ENCODE measurements at regions not wholly inside any gene's neighbourhood (a gene's known extent, or its start where the extent isn't known, plus 50 kb on each side); places are given as distances from the start of the nearest gene placed in this dataset.

DNA sequence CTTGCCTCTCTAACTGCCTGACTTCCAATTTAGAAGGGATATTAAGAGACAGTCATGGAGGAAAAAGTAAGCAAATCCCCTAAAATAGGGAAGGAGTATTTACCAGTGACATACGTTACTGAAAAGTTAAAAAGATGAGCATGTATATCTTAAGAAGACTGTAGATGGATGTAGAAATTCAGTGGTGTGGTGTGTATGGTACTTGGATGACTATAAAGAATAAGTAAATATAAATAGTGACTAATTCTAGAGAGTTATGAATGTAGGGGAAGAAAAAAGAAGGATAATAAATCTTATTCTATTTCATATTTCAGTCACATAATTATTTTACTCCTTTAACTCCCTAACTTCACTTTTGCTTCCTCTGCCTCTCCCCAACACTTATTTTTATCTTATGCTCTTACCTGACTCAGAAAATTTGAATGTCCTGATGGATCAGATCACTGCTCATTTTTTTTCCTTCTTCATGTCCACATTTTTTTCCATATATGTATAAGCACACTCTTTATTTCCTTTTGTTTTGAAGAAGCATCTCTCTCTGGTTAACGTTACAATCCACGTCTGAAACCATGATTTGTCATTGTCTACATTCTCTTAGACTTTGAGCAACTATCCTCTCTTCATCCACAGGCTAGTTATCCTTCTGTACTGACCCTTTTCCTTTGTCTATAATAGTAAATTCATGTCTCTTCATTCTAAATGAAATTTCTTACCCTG, 422.7 kb upstream of the SYT1 start:
- TF ChIP-seq, protein P1, sequence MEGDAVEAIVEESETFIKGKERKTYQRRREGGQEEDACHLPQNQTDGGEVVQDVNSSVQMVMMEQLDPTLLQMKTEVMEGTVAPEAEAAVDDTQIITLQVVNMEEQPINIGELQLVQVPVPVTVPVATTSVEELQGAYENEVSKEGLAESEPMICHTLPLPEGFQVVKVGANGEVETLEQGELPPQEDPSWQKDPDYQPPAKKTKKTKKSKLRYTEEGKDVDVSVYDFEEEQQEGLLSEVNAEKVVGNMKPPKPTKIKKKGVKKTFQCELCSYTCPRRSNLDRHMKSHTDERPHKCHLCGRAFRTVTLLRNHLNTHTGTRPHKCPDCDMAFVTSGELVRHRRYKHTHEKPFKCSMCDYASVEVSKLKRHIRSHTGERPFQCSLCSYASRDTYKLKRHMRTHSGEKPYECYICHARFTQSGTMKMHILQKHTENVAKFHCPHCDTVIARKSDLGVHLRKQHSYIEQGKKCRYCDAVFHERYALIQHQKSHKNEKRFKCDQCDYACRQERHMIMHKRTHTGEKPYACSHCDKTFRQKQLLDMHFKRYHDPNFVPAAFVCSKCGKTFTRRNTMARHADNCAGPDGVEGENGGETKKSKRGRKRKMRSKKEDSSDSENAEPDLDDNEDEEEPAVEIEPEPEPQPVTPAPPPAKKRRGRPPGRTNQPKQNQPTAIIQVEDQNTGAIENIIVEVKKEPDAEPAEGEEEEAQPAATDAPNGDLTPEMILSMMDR (IDR thresholded peaks at IDR 0.05), result no peak
- Mint-ChIP-seq H3K36me3 (ENCODE audit: low read depth) (no peaks in the 10 kb centered on the region), H3K27ac (peak overlapping the region; percentile 46), H3K4me1 (ENCODE audit: low read depth) (peaks cover 16% of the 10 kb centered on the region), H3K27me3 (ENCODE audit: insufficient read depth) (peaks cover 4% of the 10 kb centered on the region; the same call in 1 of the 2 replicates), H3K9me3 (no peaks in the 10 kb centered on the region), H3K4me3 (peak overlapping the region; percentile 65)
- DNase-seq, result no peak

DNA sequence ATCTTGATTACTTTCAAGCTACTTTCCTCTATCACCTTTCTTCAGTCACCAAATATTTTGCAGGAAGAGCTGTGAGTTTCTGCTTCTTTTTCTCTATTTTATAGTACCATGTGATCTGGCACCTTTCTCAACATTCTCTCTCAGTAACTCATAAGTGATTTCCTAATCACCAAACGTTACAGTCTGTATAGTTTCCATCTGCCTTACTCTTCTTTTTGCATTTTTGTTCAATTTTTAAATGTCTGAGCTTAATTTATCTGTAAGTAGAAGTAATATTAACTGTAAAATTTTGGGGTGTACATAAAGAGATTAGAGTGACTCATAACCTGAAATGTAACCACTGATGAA, 422.1 kb upstream of the SYT1 start:
- peak; percentile 21 for DNase-seq

DNA sequence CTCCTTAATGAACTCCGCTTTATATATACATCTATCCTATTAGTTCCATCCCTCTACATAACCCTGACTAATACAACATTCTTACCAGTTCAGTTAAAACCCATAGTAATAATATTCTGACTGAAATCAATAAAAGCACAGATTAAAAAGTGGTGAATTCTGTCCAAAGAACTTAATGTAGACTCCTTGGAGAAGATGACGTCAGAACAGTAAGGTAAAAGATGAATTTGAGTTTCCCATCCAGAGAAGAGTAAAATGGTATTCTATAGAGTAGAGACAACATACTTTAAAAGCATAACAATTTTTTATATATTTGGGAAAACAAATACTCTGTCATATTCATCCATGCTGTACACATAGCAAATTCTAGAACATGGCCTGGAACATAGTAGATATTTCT, 418.0 kb upstream of the SYT1 start:
- H3K36me3 Mint-ChIP-seq (ENCODE audit: low read depth), result no peaks in the 10 kb centered on the region
- no peak overlapping the region for H3K27ac Mint-ChIP-seq
- DNase-seq, result no peak
- no peak overlapping the region for H3K4me3 Mint-ChIP-seq
- TF ChIP-seq, protein P1 (IDR thresholded peaks at IDR 0.05), result no peak
- peaks cover 12% of the 10 kb centered on the region for H3K4me1 Mint-ChIP-seq (ENCODE audit: low read depth)
- H3K9me3 Mint-ChIP-seq, result no peaks in the 10 kb centered on the region
- no peaks in the 10 kb centered on the region for H3K27me3 Mint-ChIP-seq (ENCODE audit: insufficient read depth)

More for the DNA sequence above, 422.1 kb upstream of the SYT1 start:
- Mint-ChIP-seq H3K27me3 (ENCODE audit: insufficient read depth) (peaks cover 4% of the 10 kb centered on the region; the same call in 1 of the 2 replicates), H3K4me1 (ENCODE audit: low read depth) (peaks cover 16% of the 10 kb centered on the region), H3K27ac (peak overlapping the region; percentile 46), H3K36me3 (ENCODE audit: low read depth) (no peaks in the 10 kb centered on the region), H3K4me3 (peak overlapping the region; percentile 65), H3K9me3 (no peaks in the 10 kb centered on the region)
- TF ChIP-seq, protein P1 (IDR thresholded peaks at IDR 0.05), result no peak

DNA sequence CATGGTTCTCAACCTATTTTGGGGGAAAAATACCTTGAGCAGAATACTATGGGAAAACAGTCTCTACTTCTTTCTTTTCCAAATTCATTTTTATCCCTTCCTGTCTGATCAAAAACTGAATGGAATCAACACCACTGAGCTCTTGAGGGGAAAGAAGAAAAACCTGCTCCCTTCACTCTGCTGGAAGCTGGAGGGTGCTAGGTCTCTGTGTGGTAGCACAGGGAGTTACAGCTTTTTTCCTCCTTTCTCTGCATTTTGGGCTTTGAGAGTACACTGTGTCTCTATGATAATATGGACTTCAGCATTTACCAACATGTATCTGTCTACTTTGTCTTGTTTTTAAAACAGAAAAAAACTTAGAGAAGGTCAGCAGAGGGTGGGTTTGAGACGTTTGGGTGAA, 417.2 kb upstream of the SYT1 start:
- H3K9me3 Mint-ChIP-seq, result no peaks in the 10 kb centered on the region
- no peaks in the 10 kb centered on the region for H3K27me3 Mint-ChIP-seq (ENCODE audit: insufficient read depth)
- no peak overlapping the region for H3K27ac Mint-ChIP-seq
- no peak for DNase-seq
- no peaks in the 10 kb centered on the region for H3K36me3 Mint-ChIP-seq (ENCODE audit: low read depth)
- peaks cover 4% of the 10 kb centered on the region for H3K4me1 Mint-ChIP-seq (ENCODE audit: low read depth)
- TF ChIP-seq, protein P1 (IDR thresholded peaks at IDR 0.05), result no peak
- no peak overlapping the region for H3K4me3 Mint-ChIP-seq

DNA sequence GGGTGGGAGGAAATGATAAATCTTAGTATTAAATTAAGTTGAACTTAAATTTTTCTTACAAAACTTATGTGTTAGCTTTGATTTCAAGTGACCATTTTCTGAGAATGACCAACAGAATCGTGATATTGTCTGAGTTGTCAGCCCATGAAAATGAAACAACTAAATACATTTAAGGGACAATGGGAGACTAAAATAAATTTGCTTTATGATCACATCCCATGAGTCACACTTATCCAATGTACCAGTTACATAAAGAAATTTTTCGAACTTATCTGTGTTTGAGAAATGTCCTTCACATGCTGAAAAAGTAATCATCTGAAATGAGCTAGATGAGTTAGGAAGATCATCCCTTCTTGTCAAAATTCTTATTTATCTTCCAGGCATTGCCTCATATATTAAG, 415.9 kb upstream of the SYT1 start:
- Mint-ChIP-seq H3K4me3 (no peak overlapping the region), H3K4me1 (ENCODE audit: low read depth) (no peaks in the 10 kb centered on the region), H3K27ac (no peak overlapping the region), H3K27me3 (ENCODE audit: insufficient read depth) (no peaks in the 10 kb centered on the region), H3K36me3 (ENCODE audit: low read depth) (no peaks in the 10 kb centered on the region), H3K9me3 (no peaks in the 10 kb centered on the region)
- no peak for DNase-seq
- TF ChIP-seq, protein P1 (IDR thresholded peaks at IDR 0.05), result no peak

Data from HFFc6 (cell line).